ENCODE measurements at regions not wholly inside any gene's neighbourhood (a gene's known extent, or its start where the extent isn't known, plus 50 kb on each side); places are given as distances from the start of the nearest gene placed in this dataset.

DNA sequence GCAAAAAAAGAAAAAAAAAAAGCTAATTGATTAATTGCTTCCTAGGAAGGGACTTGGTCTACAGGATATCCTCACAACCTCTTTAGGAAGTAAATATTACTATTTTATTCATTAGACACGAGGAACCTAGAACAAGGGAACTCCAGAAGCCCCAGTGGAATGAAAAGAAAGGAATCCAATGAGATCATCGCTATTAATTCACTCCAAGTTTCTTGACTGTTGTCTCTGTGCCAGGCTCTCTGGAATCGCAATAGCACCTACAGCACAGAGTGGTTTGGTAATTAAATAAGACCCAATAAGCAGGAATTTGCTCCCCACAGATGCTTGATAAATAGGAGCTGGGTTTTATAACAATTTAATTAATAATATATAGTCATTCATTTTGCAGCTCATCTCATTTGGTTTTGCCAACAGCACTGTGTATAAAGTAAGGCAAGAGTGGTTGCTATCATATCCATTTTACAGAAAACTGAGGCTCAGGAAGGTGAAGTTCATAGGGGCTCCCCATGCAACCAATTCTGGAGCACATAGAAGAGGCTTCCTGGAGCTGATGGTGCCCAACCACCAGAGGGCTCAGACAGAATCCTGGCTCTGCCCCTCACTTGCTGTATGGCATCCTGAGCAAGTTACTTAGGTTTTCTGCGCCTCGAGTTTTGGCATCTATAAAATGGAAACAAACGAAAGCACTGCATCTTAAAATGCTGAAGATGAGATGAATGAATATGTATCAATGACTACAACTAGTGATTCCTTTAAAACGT lies 420.2 kb downstream of the MED13L start:
- Histone ChIP-seq H4K20me1 (ENCODE audit: insufficient read depth) (no peaks in the 10 kb centered on the region), H2AFZ (ENCODE audit: low read depth, low read length, poor library complexity, severe bottlenecking) (no peak overlapping the region), H3K4me3 (replicated peaks in 1 of 2; ENCODE audit: low read depth in 1 of 2, low read length in 2 of 2) (no peak overlapping the region), H3K27me3 (ENCODE audit: insufficient read depth, low read length) (no peaks in the 10 kb centered on the region; the same call in 1 of the 2 replicates), H3K79me2 (ENCODE audit: insufficient read depth, low read length) (no peaks in the 10 kb centered on the region), H3K27ac (ENCODE audit: low read depth, low read length) (no peak overlapping the region), H3K9me2 (ENCODE audit: insufficient read depth) (no peaks in the 10 kb centered on the region), H3K9ac (ENCODE audit: low read length) (no peak overlapping the region), H3K4me2 (ENCODE audit: low read length) (no peak overlapping the region), H3K9me3 (ENCODE audit: control insufficient read depth in 1 of 2, insufficient read depth in 1 of 2, low read depth in 1 of 2, low read length in 2 of 2) (no peaks in the 10 kb centered on the region), H3K4me1 (ENCODE audit: control insufficient read depth in 1 of 2, insufficient read depth in 2 of 2, low read length in 2 of 2) (no peaks in the 10 kb centered on the region), H3K36me3 (ENCODE audit: control insufficient read depth in 1 of 2, insufficient read depth in 2 of 2, low read length in 2 of 2) (no peaks in the 10 kb centered on the region)
- CTCF ChIA-PET = interaction anchor here (1.0 to 1.4 kb wide), 4 partner anchors 14 to 852 kb away, joined by 3 to 4 read pairs (median 4); no protein-coding TSS in a partner anchor
- intact Hi-C loops (cut with micrococcal nuclease) = no loop called here
- TF ChIP-seq EZH2phosphoT487 (IDR thresholded peaks at IDR 0.05; ENCODE audit: borderline replicate concordance) (no peak), ZNF274 (IDR thresholded peaks at IDR 0.05; ENCODE audit: low read depth, low read length) (no peak), EGR1 (IDR thresholded peaks at IDR 0.05; ENCODE audit: low read depth) (no peak), SRF (IDR thresholded peaks at IDR 0.05; ENCODE audit: low read depth) (no peak), JUND (IDR thresholded peaks at IDR 0.05) (no peak), RAD21 (IDR thresholded peaks at IDR 0.05; ENCODE audit: low read depth) (peak; percentile 18; the same call in 1 of the 2 replicates)
- TF ChIP-seq, protein P1, sequence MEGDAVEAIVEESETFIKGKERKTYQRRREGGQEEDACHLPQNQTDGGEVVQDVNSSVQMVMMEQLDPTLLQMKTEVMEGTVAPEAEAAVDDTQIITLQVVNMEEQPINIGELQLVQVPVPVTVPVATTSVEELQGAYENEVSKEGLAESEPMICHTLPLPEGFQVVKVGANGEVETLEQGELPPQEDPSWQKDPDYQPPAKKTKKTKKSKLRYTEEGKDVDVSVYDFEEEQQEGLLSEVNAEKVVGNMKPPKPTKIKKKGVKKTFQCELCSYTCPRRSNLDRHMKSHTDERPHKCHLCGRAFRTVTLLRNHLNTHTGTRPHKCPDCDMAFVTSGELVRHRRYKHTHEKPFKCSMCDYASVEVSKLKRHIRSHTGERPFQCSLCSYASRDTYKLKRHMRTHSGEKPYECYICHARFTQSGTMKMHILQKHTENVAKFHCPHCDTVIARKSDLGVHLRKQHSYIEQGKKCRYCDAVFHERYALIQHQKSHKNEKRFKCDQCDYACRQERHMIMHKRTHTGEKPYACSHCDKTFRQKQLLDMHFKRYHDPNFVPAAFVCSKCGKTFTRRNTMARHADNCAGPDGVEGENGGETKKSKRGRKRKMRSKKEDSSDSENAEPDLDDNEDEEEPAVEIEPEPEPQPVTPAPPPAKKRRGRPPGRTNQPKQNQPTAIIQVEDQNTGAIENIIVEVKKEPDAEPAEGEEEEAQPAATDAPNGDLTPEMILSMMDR (IDR thresholded peaks at IDR 0.05 in 2 of 3, conservative IDR thresholded peaks at IDR 0.05 in 1 of 3; ENCODE audit: borderline replicate concordance in 1 of 3, insufficient read depth in 1 of 3, low read depth in 2 of 3, low read length in 2 of 3) = peak; percentile 10 to 52 (median 33); a peak in 4 of 6 replicates
- TF ChIP-seq, protein P2, sequence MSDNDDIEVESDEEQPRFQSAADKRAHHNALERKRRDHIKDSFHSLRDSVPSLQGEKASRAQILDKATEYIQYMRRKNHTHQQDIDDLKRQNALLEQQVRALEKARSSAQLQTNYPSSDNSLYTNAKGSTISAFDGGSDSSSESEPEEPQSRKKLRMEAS (IDR thresholded peaks at IDR 0.05) = no peak
- TF ChIP-seq, protein P3, sequence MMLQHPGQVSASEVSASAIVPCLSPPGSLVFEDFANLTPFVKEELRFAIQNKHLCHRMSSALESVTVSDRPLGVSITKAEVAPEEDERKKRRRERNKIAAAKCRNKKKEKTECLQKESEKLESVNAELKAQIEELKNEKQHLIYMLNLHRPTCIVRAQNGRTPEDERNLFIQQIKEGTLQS (IDR thresholded peaks at IDR 0.05) = no peak
- DNase-seq (ENCODE audit: low read depth, low spot score) = no peak
- RAD21 ChIA-PET (ENCODE audit: low non-redundant PET in 1 of 2, low total read pairs in 2 of 2, uncharacterized antibody in 2 of 2, unreplicated experiment in 2 of 2) = interaction anchor here in 1 of 2 experiments (0.6 kb wide), 1 partner anchor 1193 kb away, joined by 6 read pairs; no protein-coding TSS in a partner anchor
- peak; percentile 83 for ATAC-seq
- BruUV-seq (replicated peaks) = no TSS peak
- POLR2A ChIA-PET = no interaction called here

Measured in HCT116 (cell line).